ENCODE measurements at regions not wholly inside any gene's neighbourhood (a gene's known extent, or its start where the extent isn't known, plus 50 kb on each side); places are given as distances from the start of the nearest gene placed in this dataset.
"Not testable (repeated sequence)": the region's sequence is repeated elsewhere in the genome, so short reads cannot be mapped to it uniquely, and the experiment has no call there.

DNA sequence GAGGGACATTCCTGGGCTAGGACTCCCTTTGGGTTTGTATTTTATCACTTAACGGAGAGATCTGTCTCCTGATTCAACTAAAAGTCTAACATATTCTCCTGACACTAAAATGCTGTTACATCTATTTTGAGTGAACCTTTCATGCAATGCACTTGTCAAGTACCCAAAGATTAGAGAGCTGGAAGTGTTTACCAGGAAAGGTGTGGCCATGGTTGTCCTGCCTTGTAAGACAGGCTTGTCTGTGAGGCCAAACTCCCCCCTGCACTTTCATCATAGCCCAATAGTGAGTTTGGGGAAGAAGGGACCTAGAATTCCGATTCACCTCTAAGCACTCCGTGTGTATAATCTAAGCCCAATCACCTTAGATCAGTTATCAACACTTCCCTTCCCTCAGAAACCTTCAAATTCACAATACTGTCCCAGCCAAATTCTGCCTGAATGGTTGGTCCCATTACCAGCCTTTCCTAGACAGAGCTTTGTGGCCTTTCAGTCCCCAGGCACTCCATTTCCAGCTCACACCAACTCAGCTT lies 162.6 kb upstream of the NAMPT start:
- FAIRE-seq = no peak

DNA sequence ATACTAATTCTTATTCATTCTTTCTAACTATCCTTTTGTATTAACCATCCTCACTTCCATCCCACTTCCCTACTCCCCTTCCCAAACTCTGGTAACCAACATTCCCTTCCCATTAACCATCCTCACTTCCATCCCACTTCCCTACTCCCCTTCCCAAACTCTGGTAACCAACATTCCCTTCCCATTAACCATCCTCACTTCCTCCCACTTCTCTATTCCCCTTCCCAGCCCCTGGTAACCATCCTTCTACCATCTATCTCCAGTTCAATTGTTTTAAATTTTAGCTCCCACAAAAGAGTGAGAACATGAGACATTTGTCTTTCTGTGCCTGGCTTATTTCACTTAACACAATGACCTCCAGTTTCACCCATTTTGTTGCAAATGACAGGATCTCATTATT lies 160.6 kb upstream of the NAMPT start:
- FAIRE-seq = not testable (repeated sequence)

DNA sequence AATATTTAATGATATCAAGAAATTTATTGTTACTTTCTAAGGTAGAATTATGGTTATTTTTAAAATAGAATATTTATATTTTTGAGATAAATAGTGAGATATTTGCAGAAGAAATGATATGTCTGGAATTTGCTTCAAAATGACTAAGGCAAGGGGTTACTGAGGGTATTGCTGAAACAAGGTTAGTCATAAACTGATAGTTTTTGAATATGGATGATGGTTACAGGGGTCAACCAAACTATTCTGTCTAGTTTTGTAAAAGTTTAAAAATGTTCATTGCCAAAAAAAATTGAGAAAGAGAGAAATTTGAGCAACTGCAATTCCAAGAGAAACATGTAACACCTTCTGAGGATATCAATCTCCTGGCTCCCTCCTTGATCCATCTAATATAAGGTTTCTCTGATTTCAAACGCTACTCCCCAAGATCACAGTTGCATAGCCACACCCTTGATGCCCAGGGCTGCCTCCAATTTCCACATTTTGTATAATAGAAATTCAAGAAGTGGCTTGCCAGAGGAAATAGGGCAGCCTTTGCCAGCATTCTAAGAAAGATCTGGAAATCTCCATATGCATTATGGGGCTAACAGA lies 159.4 kb upstream of the NAMPT start:
- peak; percentile 61 for FAIRE-seq

DNA sequence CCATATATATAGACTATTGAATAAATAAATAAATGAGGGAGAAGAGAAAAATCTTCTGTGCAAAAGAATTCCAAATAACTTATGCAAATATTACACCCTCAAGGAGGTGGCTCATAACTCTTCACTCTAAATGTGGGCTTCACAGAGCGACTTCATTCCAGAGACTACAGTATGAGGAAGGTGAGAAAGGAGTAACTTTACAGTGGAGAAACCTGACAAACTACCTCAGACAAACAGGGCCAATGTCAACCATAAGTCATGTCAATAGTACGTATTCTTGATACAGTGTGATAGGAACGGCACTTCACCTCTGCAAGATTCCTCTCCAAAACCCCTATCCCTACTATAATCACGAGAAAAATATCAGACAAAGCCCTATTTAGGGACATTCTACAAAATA lies 158.4 kb upstream of the NAMPT start:
- no peak for FAIRE-seq

DNA sequence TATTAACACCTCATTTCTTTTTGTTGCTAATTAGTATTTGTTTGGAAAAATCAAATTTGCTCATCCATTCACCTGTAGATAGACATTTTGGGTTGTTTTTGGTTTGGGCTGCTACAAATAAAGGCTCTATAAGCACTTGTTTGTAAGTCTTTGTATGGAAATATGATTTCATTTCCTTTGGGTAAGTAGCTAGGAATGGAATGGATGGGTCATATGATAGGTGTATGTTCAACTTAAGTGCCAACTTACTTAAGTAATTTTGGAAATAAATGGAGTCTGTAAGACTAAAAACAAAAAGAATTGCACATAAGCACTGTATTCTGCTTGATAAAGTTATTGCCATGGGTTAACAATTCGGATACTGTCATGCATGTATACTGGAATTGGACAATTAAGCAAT lies 157.7 kb upstream of the NAMPT start:
- no peak for FAIRE-seq

DNA sequence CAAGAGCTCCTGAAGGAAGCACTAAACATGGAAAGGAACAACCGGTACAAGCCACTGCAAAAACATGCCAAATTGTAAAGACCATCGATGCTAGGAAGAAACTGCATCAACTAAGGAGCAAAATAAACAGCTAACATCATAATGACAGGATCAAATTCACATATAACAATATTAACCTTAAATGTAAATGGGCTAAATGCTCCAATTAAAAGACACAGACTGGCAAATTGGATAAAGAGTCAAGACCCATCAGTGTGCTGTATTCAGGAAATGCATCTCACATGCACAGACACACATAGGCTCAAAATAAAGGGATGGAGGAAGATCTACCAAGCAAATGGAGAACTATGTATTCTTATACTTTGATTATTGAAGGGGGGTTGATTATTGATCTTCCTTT lies 156.6 kb upstream of the NAMPT start:
- FAIRE-seq = not testable (repeated sequence)

DNA sequence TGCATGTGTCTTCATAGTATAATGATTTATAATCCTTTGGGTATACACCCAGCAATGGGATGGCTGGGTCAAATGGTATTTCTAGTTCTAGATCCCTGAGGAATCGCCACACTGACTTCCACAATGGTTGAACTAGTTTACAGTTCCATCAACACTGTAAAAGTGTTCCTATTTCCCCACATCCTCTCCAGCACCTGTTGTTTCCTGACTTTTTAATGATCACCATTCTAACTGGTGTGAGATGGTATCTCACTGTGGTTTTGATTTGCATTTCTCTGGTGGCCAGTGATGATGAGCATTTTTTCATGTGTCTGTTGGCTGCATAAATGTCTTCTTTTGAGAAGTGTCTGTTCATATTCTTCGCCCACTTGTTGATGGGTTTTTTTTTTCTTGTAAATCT lies 152.2 kb upstream of the NAMPT start:
- FAIRE-seq = not testable (repeated sequence)

DNA sequence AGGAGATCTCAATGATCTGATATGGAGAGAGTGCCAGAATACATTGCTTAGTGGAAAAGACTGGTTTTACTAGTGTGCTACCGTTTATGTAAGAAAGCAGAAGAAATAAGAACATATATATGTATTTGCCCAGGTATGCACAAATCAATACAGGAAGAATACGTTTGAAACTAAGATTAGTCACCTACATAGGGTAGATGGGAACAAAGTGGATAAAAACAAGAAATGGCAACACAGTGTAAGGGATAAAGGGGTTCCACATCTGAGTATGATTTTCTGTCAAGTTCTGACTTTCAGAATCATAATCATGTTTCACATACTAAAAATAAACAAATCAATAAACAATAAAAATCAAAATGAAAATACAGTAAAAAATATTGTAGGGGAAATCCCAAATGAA lies 148.6 kb upstream of the NAMPT start:
- no peak for FAIRE-seq

DNA sequence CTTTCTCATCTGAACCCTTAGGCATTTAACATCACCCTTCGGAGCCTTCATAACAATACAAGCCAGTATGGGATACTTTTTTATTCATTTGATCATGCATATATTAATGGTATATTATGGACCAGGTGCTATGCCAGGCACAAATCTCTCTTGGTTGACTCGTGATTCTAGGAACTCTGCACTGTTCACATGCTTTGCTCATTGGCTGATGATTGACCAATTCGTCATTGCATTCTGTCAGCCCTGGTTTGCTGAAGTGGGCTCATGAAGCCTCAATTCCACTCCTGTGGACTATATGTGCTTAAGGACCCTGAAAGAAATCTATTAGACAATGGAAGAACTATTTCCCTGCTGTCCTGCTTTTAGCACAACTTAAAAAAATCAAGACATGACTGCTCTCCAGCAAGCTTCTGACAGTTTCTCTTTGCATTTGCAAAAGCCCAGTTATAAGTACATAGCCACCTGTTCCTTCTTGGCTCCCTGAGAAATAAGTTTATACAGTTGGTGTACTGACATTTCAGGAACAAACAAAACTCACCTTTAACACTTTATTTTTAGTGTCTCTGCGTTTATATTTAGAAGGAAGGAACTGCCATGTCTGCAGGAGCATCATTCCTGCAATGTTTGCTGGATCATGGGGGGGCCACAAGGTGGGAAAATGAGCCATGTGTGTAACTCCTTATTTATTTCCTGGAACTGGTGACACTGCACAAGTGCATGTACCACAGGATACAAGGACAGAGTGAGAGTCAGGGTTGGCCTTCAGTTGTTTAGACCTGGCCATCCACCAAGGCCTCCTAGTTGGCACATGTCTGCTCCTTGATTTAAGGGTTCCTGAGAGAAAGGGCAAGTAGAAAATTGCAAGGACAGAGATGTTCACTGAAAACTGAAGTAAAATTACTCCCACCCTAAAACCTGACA lies 146.0 kb upstream of the NAMPT start:
- FAIRE-seq = no peak

DNA sequence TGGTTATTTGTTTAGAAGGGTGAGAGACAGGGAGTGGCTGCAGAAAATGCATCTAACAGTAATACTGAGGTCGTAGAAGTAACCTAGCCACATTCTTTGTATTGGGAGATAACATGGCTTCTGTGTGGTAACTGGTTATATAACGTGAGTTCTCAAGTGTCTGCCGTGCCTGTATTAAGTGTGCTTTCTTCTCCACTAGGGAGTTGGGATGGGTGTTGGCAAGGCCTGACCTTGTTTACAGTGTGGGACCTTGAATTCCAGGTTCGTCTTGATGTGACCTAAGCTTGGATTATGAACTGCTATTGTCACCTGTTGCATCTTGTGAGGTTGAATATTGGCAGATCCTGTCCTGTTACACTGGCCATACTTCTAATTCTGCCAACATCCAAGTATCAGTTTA lies 145.3 kb upstream of the NAMPT start:
- FAIRE-seq = no peak

DNA sequence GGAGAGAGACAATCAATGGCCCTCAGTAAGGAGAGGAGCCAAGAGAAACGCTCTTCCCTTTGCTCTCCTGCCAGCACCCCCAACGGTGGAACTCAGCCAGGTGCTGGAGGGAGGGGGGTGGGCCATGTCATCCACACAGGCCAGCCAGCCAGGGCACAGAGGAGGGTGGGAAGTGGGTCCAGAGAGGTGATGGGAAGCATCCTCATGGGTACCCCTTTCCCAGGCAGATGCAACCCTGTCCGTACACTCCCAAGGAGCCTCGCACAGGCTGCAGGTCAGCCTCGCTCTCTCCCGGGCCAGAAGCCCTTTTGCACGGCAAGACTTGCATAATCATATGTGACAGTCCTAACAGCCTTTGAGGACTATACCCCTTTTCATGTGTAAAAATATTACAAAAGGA lies 142.0 kb upstream of the NAMPT start:
- FAIRE-seq = no peak

DNA sequence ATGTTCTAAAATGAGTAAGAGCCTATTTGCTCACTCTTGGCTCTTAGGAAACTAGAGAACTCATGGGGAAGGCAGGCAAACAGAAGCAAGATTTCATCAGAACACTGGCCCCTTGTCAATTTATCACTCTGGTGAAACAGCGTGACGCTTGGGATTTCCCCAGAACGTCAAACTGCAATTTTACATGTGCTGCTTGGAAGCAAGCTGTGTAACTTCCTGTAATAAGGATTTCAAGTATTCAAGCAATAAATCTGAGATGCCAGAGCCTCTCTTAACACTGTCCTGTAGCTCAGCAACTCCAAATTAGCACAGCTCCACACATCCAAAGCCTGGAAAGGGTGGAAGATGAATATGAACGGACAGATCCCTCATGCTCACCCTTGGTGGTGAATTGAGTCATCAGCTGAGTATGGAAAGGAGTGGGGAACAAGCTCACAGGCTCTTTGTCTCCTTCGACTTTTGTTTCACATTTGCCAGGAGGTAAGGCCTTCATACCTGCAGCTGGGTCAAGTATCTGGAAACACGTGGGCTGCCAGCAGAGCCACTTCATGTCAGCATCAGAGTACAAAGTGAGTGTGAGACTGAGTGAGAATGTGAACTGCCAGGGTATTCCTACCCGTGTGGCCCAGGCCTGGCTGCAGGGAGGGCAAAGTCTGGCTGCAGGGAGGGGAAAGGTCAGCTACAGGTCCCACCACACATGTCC lies 140.4 kb upstream of the NAMPT start:
- no peak for FAIRE-seq

DNA sequence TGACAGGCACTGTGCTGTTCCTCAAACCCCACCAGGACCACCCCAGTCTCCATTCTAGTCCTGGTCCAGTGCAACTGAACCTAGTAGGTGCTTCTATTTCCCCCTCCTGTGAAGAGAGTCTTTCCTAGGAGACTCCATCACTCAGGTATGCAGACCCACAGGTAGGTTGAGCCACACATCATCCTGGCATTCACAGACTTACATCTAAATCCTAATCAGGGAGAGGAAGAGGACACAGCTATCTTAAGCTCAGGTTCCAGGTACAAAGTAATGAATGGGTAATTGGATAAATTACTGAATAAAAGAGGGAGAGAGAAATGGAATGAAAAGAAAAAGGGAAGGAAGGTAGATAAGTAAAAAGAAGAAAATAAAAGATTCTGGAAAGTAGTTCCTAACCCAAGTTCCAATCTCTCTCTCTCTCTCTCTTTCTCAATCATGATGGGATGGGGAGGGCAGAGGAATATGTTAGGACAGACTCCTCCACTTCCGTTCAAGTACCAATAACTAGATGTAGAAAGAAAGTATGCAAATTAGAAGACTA lies 139.8 kb upstream of the NAMPT start:
- FAIRE-seq = no peak

DNA sequence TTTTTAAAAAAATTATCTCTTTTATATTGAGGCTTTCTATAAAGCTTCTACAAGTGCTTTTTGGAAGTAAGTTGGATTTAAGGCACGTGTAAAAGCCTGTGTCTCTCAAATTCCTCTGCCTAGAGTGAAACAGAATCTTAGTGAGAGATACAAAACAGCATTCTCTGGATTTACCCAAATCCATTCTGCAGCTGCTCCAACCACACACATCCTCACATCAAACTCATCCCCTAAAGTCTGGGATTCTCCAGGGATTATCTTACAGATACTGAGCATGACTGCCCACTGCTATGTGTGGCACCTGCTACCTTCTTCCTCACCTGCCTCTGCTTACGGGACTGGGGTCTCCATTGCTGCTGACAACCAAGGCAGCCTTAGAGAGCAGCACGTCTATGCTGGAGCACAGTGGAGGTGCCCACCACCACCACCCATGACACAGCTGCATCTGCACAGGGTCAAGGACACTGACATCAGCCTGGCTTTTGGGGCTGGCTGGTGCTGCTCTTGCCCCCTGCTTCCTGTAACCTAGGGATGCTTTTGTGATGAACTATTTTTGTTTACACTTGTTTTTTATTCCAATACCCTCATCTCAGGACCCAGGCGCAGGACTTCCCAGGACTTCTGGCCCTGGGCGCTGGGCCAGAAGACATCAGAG lies 139.2 kb upstream of the NAMPT start:
- FAIRE-seq = no peak

DNA sequence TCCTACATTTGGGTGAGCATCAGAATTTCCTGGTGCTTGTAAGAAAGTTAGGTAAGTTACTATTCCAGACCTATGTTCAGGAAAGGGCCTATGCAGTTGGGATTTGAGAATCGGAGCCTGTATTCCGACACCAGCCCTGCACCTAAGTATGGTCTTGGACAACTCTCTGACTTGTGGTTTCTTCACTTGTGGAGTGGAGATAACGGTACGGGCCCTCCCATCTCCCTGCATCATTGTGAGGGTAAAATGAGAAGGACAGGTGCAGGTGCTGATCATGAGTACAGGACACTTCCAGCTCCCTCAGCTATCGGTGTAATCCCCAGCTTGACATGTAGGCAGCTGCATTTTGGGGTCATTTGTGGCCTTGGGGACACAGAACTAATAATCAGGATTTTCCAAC lies 138.3 kb upstream of the NAMPT start:
- no peak for FAIRE-seq

DNA sequence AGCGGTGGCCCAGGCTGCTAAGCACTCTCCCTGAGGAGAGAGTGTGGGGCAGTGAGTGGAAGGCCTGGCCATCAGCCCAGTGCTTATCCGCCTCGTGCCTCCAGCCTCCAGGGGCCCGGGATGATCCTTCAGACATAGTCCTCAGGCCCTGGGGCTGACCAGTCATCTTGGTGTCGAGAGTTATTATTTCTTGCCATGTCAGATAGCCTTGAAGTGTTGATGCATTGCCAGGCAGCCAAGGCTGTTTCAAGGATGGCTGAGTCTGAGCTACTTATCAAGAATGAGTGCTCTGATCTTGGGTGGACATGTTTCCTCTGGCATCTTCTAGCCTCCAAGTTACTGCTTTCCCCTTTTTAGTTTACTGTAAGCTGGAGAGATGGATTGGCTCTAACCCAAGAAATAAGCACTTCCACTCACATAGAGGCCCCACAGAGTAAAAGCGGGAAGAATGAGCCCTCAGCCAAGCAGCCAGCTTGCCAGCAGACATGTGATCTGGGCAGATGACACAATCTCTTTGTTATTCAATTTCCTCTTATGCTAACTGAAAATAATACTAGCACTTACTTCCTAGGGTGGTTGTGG lies 136.5 kb upstream of the NAMPT start:
- FAIRE-seq = no peak

DNA sequence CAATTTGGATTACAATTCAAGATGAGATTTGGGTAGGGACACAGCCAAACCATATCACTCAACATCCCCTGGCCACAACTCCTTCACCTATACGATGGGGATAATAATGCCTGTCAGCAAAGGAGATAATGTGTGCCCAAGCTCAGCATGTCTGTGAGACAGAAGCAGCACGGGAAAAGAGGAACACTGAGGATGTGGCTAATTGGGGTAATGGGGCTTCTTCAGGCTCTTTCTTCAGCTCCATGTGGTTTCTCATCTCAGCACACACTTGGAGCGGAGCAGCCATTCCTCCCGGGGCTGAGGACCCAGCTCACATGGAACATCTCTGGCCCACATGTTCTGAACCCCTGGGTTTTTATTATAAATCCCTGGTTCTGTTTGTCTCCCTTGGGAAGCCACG lies 136.0 kb upstream of the NAMPT start:
- FAIRE-seq = no peak

DNA sequence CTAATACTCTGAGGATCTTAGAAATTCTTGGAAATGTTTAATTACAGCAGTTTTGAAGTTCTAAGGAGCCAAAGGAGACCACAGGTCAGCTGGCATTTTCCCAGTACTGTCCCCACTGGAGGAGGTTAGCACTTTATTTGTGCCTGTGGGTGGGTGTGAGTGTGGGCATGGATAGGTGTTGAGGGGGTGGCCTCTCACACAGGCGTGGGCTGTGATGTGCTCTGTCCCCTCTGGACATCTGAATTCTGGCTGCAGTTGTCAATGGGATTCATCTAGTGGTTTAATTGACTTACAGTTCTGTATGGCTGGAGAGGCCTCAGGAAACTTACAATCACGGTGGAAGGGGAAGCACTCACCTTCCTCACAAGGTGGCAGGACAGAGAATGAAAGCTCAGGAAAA lies 135.4 kb upstream of the NAMPT start:
- FAIRE-seq = no peak

DNA sequence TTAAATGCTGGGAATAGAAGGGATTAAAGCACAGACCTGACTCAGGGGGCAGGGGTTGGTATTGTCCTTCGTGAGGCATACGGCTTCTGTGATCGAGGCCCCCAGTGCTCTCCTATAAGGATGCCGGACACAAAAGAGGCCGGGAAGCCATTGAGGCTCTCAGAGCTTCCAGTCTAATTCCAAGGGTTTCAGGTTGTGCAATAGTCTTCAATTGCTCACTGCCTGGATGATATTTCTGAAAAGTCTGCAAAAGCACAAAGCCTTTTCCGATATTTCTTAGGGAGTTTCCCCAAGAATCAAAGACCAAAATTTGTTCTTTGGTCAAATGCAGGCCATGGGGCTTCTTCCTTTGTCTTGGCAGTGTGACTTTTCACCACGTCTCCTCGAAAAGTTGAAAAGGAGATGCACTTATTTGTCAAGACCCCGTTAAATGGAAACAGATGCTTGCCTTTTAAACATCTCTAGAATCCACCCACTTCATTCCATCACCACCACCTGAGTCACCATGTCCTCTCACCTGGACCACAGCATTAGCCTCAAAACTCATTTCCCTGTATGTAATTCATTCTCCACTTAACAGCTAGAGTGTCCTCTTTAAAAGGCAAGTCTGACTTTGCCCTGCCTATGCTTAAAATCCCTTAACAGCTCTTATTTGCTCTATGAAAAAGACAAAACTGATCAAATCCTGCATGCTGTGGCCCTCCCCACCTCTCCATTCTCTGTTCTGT lies 134.8 kb upstream of the NAMPT start:
- FAIRE-seq = no peak

DNA sequence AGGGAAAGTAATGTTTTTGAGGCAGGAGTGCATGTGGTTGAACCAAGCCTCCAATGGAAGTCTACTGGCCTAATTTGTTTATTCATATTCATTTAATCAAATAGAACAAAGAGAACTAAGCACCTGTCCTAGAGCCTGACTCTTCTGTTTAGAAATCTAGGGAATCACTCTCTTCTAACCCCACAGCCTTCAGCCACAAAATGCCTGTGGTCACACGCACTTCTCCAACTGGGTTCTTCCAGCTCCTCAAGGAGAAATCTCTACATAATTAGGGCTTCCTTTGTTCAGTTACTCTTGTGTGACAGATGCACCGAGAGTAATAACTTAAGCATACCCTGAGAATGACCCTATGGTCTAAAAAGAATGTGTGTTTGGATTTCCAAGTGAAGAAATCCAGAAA lies 133.7 kb upstream of the NAMPT start:
- FAIRE-seq = no peak

DNA sequence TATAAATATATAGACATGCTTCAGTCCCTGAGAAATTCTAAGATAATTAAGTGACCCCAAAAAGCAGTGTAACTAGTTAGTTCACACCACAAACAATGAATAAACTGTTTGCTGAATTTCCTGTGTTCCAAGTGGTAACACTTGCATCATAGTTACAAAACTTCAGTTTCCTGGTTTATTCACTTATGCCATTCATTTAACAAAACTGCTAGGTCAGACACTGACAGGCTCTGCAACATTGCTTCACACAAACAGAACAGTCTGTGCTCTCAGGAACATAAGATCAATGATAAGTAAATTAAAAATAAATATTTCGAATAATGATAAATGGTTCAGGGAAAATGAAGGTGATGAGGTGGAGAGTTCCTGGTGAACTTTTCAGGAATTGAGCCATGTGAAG lies 133.3 kb upstream of the NAMPT start:
- FAIRE-seq = no peak
